ENCODE measurements at regions not wholly inside any gene's neighbourhood (a gene's known extent, or its start where the extent isn't known, plus 50 kb on each side); places are given as distances from the start of the nearest gene placed in this dataset.

DNA sequence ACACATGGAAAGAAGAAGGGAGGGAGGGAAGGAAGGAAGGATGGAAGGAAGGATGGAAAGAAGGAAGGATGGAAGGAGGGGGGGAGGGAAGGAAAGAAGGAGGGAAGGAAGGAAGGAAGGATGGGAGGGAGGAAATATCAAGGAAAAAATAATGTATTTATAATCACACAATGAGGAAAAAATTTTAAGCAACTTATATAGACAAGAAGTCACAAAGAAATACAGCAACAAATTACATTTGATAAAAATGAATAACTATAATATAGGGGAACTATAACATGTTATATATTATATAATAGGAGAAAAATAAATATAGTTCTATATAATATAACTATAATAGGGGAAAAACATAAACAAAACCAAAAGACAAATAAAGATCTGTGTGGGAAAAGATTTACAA, 441.8 kb downstream of the LRATD1 start:
- no peak for TF ChIP-seq EZH2 (IDR thresholded peaks at IDR 0.05; ENCODE audit: insufficient read depth, low read length)
- TF ChIP-seq, protein P1, sequence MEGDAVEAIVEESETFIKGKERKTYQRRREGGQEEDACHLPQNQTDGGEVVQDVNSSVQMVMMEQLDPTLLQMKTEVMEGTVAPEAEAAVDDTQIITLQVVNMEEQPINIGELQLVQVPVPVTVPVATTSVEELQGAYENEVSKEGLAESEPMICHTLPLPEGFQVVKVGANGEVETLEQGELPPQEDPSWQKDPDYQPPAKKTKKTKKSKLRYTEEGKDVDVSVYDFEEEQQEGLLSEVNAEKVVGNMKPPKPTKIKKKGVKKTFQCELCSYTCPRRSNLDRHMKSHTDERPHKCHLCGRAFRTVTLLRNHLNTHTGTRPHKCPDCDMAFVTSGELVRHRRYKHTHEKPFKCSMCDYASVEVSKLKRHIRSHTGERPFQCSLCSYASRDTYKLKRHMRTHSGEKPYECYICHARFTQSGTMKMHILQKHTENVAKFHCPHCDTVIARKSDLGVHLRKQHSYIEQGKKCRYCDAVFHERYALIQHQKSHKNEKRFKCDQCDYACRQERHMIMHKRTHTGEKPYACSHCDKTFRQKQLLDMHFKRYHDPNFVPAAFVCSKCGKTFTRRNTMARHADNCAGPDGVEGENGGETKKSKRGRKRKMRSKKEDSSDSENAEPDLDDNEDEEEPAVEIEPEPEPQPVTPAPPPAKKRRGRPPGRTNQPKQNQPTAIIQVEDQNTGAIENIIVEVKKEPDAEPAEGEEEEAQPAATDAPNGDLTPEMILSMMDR (IDR thresholded peaks at IDR 0.05; ENCODE audit: insufficient read depth, low read depth, low read length): no peak
